SIG-M5 treated with dmso at 0.1 percent for 504 hours (cell line): ENCODE measurements at regions not wholly inside any gene's neighbourhood (a gene's known extent, or its start where the extent isn't known, plus 50 kb on each side); places are given as distances from the start of the nearest gene placed in this dataset.
A peak's percentile ranks its signal among the peaks of the same experiment; 100 is the strongest.

Experiments used
- DNase-seq: peaks from one replicate; lab custom pipeline; 2025; ENCODE audit not compliant: unreplicated experiment; lab: John Stamatoyannopoulos, UW

- DNase-seq, result no peak
Observed at GRCh38 chr10:31614611-31615010, 295.6 kb downstream of the ZEB1 start.

GRCh38 chr10:31612082-31612481, 293.1 kb downstream of the ZEB1 start:
- no peak for DNase-seq

- DNase-seq, result no peak
Observed at GRCh38 chr10:31611161-31611560, 292.1 kb downstream of the ZEB1 start.

GRCh38 chr10:31607481-31607880, 288.5 kb downstream of the ZEB1 start:
- no peak for DNase-seq

- no peak for DNase-seq
Observed at GRCh38 chr10:31606841-31607240, 287.8 kb downstream of the ZEB1 start.

- no peak for DNase-seq
Observed at GRCh38 chr10:31605861-31606525, 287.0 kb downstream of the ZEB1 start.

GRCh38 chr10:31605426-31605825, 286.4 kb downstream of the ZEB1 start:
- no peak for DNase-seq

- no peak for DNase-seq
Observed at GRCh38 chr10:31604646-31605170, 285.7 kb downstream of the ZEB1 start.

GRCh38 chr10:31604096-31604495, 285.1 kb downstream of the ZEB1 start:
- no peak for DNase-seq

- peak; percentile 82 for DNase-seq
Observed at GRCh38 chr10:31603235-31604087, 284.4 kb downstream of the ZEB1 start.

GRCh38 chr10:31602541-31603234, 283.7 kb downstream of the ZEB1 start:
- no peak for DNase-seq

- DNase-seq, result no peak
Observed at GRCh38 chr10:31601136-31601535, 282.1 kb downstream of the ZEB1 start.

- DNase-seq, result no peak
Observed at GRCh38 chr10:31599626-31600504, 280.8 kb downstream of the ZEB1 start.

- no peak for DNase-seq
Observed at GRCh38 chr10:31596765-31597164, 277.7 kb downstream of the ZEB1 start.

GRCh38 chr10:31595992-31596391, 277.0 kb downstream of the ZEB1 start:
- no peak for DNase-seq

- no peak for DNase-seq
Observed at GRCh38 chr10:31594347-31594873, 275.4 kb downstream of the ZEB1 start.

GRCh38 chr10:31593124-31593523, 274.1 kb downstream of the ZEB1 start:
- no peak for DNase-seq

GRCh38 chr10:31591569-31591968, 272.6 kb downstream of the ZEB1 start:
- DNase-seq, result no peak

- DNase-seq, result peak; percentile 35
Observed at GRCh38 chr10:31590023-31590800, 271.2 kb downstream of the ZEB1 start.

- no peak for DNase-seq
Observed at GRCh38 chr10:31587691-31588090, 268.7 kb downstream of the ZEB1 start.
